GM21447 (cell line): ENCODE measurements at regions not wholly inside any gene's neighbourhood (a gene's known extent, or its start where the extent isn't known, plus 50 kb on each side); places are given as distances from the start of the nearest gene placed in this dataset.
"Not testable (repeated sequence)": the region's sequence is repeated elsewhere in the genome, so short reads cannot be mapped to it uniquely, and the experiment has no call there.

Source experiments
- ATAC-seq: cut with Tn5 transposase; IDR thresholded peaks from one replicate; pipeline ENCODE4 v1.9.1; 2021; ENCODE audit not compliant: unreplicated experiment

DNA sequence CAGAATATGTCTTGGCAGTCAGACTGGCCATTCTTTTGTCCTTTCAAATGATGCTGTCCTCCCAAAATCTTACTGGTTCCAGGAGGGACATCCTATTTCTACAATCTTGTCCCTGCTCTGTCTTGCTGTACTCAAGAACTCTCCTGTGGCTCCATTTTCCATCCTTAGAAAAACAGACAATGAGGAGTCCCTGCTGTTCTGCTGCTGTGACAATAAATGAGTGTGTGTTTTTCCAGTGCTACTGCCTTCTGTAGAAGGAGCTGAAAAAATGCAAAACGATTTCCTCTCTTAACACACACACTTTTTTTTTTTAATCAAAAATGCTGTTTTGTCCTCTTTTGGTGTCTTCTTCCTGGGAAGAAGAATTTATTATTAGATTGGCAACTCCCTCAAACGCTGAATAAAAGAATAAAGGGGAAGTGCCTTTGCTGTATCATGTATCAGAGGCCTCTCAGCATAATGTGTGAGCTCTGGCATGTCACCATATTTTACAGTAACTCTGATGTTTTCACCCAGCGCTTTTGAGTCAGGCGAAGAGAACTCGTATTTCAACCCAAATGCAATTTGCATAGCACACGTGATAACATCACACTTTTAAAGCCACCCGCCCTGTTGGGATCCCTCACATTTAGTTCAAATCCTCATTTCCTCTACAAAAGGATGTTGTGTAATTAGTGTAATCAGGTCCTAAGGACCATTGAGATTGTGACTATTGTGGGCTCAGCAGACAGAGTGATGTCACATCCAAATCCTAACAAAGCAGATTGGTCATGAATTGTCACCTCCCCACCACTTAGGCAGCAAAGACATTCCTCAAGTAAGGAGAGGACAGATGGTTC, 496.0 kb upstream of the LARGE1 start:
- ATAC-seq: no peak

DNA sequence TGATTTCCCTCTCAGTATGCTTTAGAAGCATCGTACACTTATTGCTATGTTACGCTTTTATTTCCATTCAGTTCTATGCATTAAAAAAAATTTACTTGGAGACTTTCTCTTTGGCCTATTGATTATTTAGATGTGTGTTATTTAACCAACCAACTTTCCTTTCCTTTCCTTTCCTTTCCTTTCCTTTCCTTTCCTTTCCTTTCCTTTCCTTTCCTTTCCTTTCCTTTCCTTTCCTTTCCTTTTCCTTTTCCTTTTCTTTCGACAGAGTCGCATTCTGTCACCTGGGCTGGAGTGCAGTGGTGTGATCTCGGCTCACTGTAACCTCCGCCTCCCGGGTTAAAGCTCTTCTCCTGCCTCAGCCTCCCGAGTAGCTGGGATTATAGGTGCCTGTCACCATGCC, 502.7 kb upstream of the LARGE1 start:
- ATAC-seq: not testable (repeated sequence)

DNA sequence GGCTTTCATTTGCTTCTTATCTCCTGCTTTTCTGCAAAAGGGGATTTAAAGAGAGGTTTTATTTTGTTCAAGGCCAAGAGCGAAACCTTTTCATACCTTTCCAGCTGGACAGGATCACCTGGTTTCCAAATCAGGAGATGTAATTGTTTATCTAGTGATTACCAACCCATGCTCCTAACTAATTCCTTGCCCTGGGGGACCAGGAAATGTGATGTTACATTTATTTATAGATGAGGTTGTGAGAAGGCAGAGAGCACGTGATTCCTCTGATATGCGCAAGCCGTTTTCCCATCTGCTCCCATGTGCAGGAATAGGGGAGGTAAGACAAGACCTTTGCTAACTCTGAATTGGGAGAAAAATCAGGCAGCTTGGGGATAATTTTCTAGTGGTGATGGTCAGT, 507.2 kb upstream of the LARGE1 start:
- ATAC-seq: no peak

DNA sequence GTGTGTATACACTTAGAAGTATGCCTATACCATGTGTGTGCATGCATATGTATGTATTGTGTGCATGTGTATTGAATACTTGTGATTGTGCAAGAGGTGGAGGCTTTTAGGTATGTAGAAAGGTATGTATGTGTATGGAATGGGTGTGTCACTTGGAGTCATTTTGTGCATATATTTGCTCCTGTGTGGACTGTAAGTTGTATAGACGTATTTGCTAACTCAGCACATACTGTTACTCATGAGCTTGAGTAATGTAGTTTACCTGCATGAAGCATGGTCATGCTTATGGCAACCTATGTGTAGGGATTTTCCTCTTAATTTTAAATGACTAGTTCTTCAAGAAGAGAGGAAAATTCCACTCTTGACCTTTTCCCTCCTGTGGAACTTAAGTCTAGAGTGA, 507.6 kb upstream of the LARGE1 start:
- ATAC-seq: no peak

DNA sequence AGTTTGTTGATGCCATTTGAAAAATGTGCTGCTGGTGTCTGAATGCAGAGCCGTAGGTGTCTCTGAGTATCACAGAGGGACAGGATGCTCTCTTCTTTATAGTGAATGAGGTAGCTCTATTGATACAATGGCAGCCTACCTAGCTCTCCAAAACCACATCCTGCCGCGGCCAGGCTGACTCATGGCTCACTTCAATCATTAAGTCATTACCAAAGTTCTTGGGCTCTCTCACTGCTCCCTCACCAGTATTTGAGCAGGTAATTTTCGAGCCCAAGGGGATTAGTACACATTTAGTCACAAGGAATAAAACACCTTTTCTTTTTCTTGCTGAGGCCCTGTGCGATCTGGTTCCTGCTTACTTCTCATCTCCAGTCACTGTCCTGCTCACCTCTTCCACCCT, 509.0 kb upstream of the LARGE1 start:
- ATAC-seq: no peak

DNA sequence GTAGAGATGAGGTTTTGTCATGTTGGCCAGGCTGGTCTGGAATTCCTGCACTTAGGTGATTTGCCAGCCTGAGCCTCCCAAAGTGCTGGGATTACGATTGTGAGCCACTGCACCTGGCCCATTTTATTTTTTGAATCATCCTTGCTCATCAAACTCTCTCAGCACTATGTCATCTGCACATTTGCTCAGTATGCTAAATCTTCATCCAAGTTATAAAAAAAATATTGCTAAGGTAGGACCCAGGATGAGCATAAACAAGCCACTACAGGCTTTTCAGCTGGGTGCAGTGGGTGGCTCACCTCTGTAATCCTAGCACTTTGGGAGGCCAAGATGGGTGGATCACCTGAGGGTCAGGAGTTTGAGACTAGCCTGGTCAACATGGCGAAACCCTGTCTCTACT, 510.1 kb upstream of the LARGE1 start:
- no peak for ATAC-seq

DNA sequence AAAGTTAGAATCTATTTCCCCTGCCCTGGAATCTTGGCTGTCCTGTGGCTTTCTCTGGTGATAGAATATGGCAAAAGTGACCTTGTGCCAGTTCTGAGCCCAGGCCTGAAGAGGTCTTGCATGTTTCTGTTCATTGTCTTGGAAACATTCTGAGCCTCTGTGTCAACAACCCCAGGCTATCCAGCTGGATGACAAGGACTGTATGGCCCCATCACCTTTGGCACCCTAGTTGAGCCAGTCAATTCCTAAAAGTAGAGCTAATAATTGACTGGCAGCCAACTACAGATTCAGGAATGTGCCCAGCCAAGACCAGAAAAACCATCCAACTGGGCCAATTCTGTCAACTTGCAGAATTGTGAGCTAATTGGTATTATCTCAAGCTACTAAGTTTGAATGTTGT, 514.1 kb upstream of the LARGE1 start:
- ATAC-seq: no peak

DNA sequence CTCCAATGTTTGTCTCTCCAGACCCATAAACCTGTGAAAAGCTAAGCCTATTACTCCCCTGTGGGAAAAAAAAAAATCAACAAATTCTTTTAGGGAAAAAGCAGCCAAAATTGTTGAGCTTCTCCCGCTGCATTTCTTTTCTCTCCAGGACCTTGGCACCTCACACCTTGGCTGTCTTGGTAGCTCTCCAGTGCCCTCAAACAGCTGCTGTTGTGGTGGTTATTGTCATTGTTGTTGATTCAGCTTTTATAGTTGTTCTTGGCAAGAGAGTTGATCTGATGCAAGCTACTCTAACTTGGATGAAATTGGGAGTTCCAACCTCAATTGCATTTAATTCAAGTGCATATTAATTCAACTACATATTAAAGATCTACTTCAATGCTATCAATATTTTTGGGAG, 516.9 kb upstream of the LARGE1 start:
- no peak for ATAC-seq

DNA sequence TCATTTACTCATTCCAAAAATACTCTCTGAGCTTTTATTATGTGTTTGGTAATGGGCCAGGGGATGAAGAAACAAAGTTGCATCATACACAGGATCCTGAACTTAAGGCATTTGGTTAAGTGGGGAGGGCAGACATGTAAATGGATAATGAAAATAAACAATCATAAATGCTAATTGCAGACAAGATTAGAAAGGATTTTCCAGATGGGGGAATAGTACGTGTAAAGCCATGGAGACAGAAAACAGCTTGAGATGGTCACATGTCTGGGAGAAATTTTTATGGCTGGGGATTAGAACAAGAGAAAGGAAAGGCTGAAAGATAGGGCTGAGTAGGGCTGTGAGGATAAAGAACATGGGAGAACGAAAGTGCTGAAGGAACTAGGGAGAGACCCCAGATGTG, 534.3 kb upstream of the LARGE1 start:
- no peak for ATAC-seq

DNA sequence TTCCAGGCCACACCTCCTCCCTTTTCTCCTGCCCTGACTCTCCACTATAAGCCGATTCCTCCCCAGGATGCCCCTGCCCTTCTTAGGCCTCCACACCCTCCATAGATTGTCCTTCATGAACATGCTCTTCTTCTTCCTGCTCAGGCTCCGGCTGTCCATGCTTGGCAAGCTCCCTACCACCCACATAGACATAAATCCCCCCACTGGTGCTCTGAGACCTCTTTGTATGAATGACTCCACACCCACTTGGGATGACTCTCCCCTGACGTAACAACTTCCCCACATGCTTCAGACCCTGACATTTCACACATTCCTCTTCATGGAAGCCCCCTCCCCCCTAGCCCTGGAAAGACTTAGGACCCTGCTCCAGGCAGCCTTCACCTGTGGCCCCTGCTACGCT, 542.5 kb upstream of the LARGE1 start:
- no peak for ATAC-seq

DNA sequence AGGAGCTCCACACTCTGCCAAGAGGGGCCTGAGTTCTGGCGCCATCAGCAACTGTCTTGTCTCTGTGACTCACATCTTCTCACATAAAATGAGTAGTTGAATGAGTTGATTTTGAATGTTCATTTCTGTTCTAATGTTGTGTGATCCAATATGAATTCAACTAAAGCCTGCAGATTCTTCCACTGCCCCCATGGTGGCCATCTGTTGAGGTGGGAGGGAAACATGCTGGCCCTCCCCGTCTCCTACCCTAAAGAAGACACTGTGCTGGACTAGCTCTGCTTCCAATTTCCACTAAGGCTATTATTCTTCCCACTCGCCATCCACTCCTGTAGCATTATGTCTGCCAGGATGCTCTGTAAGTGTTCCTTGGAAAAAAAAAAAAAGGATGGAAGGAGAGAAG, 555.6 kb upstream of the LARGE1 start:
- no peak for ATAC-seq

DNA sequence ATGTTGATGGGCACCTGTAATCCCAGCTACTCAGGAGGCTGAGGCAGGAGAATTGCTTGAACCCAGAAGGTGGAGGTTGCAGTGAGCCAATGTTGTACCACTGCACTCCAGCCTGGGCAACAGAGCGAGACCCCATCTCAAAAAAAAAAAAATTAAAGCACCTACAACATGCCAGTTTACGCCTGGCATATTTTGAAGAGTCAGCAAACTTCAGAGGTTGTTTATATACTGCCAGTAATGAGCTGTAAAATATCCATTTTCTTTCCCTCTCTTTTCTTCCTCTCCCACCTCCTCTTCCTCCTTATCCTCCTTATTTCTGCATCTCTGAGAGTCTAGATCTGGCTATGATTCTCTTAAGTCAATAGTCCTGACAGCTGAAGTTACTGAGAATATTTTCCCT, 556.5 kb upstream of the LARGE1 start:
- no peak for ATAC-seq

DNA sequence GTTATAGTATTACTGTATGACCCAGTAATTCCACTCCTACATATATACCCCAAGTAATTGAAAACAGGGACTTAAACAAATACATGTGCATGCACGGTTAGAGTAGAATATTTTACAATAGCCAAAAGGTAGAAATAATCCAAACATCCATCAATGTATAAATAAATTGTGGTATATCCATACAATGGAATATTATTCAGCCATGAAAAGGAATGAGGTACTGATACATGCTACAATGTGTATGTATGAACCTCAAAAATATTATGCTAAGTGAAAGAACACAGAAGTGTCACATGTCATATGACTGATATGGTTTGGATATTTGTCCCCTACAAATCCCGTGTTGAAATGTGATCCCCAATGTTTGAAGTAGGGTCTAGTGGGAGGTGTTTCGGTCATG, 560.8 kb upstream of the LARGE1 start:
- ATAC-seq: no peak

DNA sequence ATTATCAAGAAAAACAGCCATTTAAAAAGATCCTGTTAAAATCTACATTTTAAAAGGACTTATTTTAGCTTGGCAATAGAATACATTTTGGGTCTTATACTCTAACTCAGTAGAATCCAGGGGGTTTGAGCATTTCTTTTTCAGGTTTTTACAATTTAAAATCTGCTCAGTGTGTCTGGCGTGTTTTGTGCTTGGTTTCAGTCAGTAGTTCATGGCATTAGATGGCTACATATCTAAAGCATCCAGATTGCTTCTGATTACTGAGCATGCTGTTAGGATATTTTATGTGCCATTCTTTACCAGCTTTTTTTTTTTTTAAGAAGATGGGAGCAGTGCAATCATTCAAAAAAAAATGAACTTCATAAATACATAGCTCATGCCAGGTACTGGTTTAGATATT, 566.1 kb upstream of the LARGE1 start:
- no peak for ATAC-seq

DNA sequence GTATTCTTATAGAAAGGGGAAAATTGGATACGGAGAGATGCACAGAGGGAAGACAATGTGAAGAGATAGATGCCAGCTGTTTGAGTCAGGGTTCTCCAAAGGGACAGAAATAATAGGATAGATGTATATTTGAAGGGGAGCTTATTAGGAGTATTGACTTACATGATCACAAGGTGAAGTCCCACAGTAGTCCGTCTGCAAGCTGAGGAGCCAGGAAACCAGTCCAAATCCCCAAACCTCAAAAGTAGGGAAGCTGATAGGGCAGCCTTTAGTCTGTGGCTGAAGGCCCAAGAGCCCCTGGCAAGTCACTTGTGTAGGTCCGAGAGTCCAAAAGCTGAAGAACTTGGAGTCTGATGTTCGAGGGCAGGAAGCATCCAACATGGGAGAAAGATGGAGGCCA, 569.6 kb upstream of the LARGE1 start:
- ATAC-seq: no peak

DNA sequence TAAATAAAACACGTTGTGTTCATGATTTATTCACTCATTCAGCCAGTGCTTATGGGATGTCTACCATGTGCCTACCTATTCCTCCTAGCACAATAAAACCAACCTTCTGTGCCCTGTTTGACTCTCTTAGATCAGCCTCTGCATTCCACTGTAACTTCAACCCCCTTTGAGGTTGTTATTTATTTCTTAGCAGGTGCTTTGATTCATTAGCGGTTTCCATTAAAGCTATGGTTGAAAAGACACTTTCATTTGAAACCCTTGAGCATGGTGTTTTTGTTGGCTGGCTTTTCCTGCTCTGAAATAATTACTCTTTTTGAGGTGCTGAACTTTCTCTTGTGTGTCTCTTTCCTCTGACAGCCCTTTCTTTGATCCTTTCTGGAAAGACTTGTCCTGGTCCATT, 570.6 kb upstream of the LARGE1 start:
- ATAC-seq: no peak

DNA sequence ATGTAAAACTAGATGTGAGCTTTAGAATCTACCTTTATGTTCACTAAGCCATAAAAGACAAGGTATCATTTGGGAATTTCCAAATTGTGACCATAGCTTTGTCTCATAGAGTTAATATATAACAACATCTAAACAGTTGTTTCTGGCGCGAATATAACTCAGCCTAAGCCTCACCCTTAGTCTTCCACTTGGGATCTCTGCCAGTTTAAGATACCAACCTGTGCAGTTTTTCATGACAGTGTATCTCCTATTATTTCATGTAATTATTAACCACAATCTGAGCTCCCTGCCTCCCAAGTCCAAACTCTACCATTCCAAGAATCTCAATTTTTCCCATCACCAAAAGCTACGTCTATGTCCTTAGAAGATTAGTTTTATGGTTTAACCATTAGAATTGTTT, 572.5 kb upstream of the ISX start:
- no peak for ATAC-seq

DNA sequence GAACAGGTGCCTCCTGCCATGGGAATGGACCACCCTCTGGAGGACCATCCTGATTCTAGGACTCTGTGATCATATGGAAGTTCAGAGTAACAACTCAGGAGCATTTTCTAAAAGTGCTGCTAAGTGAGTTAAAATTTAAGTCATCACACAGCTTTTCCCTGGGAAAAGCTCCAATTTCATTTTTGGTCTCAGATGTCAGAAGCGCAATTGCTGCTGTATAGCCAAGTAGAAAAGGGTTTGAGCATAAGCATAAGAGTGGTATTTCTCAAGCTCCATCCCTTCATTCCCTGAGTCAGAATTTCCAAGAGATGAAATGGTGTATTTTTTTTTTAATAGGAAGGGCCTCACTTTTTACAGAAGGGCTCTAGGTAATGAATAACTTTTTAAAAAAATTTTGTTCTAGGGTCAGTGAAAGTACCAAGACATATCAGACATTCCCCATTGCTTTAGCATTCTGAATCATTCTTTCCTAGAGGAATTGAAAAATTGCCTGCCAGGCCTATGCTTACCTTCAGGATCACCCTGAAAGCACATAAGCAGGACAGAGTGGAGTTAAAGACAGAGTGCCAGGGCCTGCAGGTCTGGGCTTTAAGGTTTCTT, 564.5 kb upstream of the ISX start:
- ATAC-seq: no peak

DNA sequence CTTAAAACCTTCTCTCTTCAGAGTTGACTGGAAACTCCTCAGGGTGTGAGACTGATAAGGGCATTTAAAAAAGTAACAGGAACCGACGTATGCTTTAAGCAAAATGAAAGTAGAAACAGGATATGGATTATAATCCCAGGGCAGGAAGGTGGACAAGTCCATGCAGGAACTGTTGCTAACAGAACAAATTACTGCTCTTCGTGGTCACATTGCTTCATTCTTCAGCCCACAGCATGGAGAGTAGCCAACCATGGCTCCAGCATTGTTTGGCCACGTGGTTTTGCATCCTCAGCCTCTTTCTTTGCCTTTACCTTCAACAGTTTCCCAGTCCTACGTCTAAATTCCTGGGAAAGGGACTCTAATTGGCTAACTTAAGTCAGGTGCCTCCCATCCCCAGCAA, 563.1 kb upstream of the ISX start:
- no peak for ATAC-seq

DNA sequence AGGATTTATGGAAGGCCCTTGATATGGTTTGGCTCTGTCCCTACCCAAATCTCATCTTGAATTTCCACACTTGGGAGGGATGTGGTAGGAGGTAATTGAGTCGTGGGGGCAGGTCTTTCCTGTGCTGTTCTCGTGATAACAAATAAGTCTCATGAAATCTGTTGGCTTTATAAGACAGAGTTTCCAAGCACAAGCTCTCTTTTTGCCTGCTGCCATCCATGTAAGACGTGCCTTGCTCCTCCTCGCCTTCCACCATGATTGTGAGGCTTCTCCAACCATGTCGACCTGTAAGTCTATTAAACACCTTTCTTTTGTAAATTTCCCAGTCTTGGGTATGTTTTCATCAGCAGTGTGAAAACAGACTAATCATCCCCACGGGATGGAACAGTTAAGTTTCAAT, 557.2 kb upstream of the ISX start:
- no peak for ATAC-seq

DNA sequence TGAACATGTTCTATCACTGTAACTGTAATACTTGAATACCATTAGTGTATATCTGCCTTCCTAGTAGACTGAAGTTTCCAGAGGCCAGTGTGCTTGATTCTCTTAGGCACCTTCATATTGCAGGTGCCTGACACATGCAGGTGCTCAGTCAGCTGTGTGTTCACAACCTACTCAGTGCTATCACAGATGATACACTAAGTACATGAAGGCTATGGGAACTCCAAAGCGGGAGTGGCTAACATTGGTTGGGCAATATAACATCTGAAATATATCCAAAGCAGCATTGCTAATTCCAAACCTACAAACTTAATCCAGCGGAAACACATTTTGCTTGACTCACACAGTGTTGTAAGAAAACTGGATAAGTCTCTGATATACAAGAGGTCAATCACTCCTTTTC, 539.3 kb upstream of the ISX start:
- ATAC-seq: no peak

DNA sequence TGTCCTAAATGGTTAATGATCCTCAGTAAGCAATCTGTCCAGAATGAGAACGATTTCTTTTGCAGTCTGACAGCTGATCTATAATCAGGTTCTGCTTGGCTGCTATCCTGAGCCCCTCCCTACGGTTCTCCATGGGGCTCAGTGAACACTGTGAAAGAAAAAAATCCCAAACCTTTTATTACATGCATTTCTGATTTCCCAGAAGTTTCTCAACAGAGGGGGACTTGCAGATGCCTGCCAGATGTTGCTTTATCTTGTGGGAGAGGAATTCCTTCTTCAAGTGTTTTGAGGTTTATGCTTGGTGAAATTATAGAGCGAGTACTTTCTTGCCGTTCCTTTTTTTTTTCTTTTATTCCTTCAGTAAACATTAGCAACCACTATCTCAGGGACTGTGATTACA, 531.9 kb upstream of the ISX start:
- ATAC-seq: no peak

DNA sequence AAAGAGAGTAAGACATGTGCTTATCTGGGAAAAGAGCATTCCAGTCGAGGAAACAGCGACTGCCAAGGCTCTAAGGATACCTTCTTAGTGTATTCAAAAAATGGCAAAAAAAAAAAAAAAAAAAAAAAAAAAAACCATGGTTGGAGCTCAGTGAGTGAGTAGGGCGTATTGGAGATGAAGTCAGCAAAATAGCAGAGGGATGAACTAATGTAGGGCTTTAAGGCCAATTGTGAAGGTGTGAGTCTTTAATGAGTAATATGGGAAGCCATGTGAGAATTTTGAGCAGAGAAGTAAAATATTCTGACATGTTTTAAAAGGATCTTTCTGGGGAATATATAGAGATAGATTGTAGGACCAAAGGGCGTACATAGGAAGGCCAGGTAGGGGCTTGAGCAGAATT, 498.6 kb upstream of the ISX start:
- no peak for ATAC-seq
